K562 (cell line): ENCODE measurements at regions not wholly inside any gene's neighbourhood (a gene's known extent, or its start where the extent isn't known, plus 50 kb on each side); places are given as distances from the start of the nearest gene placed in this dataset.
"Not testable (repeated sequence)": the region's sequence is repeated elsewhere in the genome, so short reads cannot be mapped to it uniquely, and the experiment has no call there.

ENCODE experiments used
- C11orf30 ChIP-seq: fragments of 450-650 bp; IDR thresholded peaks from 2 replicates; pipeline ENCODE4 v1.6.1; 2016; ENCODE audit warnings: low read depth, mild to moderate bottlenecking
- FOXK2 ChIP-seq, 2 experiments: fragments of 450-650 bp; IDR thresholded peaks in 1 of 2; conservative IDR thresholded peaks in 1 of 2; 2 replicates each; pipeline ENCODE4 v1.6.1; 2016; ENCODE audit warnings: low read depth in 2 of 2, mild to moderate bottlenecking in 1 of 2
- FOXP4 ChIP-seq: sonication (generic); formaldehyde crosslinking; IDR thresholded peaks from 2 replicates; pipeline ENCODE4 v1.8.0; 2022; ENCODE audit warnings: mild to moderate bottlenecking, missing genetic modification reagents, borderline replicate concordance
- GATA2 ChIP-seq: sonication (generic); formaldehyde crosslinking; IDR thresholded peaks from 2 replicates; pipeline ENCODE4 v1.4.0; 2020; ENCODE audit warnings: mild to moderate bottlenecking, missing genetic modification reagents
- KDM5B ChIP-seq: fragments of 200-600 bp; sonication (generic); IDR thresholded peaks from 2 replicates; pipeline ENCODE4 v1.6.1; 2012; ENCODE audit warnings: low read depth, mild to moderate bottlenecking, moderate library complexity, low read length, control low read depth, inconsistent platforms; ENCODE audit not compliant: insufficient replicate concordance
- NRF1 ChIP-seq, 2 experiments: fragments of 450-650 bp; IDR thresholded peaks in 1 of 2; conservative IDR thresholded peaks in 1 of 2; 2 replicates each; pipeline ENCODE4 v1.6.1; 2014; ENCODE audit warnings: mild to moderate bottlenecking in 2 of 2
- PHF8 ChIP-seq: fragments of 200-600 bp; sonication (generic); IDR thresholded peaks from 2 replicates; pipeline ENCODE4 v1.6.1; 2012; ENCODE audit warnings: mixed run types, mild to moderate bottlenecking, inconsistent platforms, low read length, moderate library complexity, borderline replicate concordance
- ZBTB40 ChIP-seq, 2 experiments: fragments of 450-650 bp in 1 of 2; sonication (generic) in 1 of 2; formaldehyde crosslinking in 1 of 2; IDR thresholded peaks; 2 replicates each; pipeline versions ENCODE4 v1.7.1 to v1.9.0; 2016 to 2022; ENCODE audit warnings: inconsistent platforms in 1 of 2, mild to moderate bottlenecking in 1 of 2, missing genetic modification reagents in 1 of 2
- ZNF239 ChIP-seq: fragments of 250-450 bp; sonication (Bioruptor Pico); IDR thresholded peaks from 2 replicates; pipeline ENCODE4 v1.4.0; 2020; ENCODE audit warnings: mild to moderate bottlenecking
- ZNF639 ChIP-seq, 2 experiments: fragments of 200-800 bp in 1 of 2; sonication (Bioruptor generic) in 1 of 2; sonication (generic) in 1 of 2; formaldehyde crosslinking in 1 of 2; IDR thresholded peaks in 1 of 2; conservative IDR thresholded peaks in 1 of 2; 2 replicates each; pipeline versions ENCODE4 v1.5.0 to v1.6.1; 2016 to 2020; ENCODE audit warnings: missing compliant biosample characterization in 1 of 2, missing genetic modification characterization in 1 of 2, missing genetic modification reagents in 1 of 2

DNA sequence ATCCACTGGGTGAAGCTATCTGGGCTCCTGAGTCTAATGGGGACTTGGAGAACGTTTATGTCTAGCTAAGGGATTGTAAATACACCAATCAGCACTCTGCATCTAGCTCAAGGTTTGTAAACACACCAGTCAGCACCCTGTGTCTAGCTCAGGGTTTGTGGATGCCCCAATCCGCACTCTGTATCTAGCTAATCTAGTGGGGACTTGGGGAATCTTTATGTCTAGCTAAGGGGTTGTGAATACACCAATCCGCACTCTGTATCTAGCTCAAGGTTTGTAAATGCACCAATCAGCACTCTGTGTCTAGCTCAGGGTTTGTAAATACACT, 451.7 kb upstream of the DCN start (continued):
- TF ChIP-seq KDM5B = peak; percentile 3
- TF ChIP-seq NRF1 (conservative IDR thresholded peaks at IDR 0.05 in 1 of 2, IDR thresholded peaks at IDR 0.05 in 1 of 2) = peak in 1 of 2 experiments; percentile 58
- TF ChIP-seq ZNF639 (CRISPR knock-in tag; conservative IDR thresholded peaks at IDR 0.05 in 1 of 2, IDR thresholded peaks at IDR 0.05 in 1 of 2) = 0 out of 4 replicates have a peak, but pooled peaks of 1 of the 2 experiments have one; percentile 0
- peak; percentile 28; the same call in 1 of the 2 replicates for TF ChIP-seq GATA2
- 0 out of 2 replicates have a peak, but pooled peaks have one; percentile 4 for TF ChIP-seq ZBTB40 (IDR thresholded peaks at IDR 0.05)
- not testable (repeated sequence) for TF ChIP-seq ZBTB40 (CRISPR knock-in tag; IDR thresholded peaks at IDR 0.05)
- peak in 1 of 2 experiments; percentile 81; a peak in 2 of 4 replicates for TF ChIP-seq FOXK2 (conservative IDR thresholded peaks at IDR 0.05 in 1 of 2, IDR thresholded peaks at IDR 0.05 in 1 of 2; ENCODE audit: low read depth in 2 of 2)
- TF ChIP-seq C11orf30 = peak; percentile 87
- TF ChIP-seq ZNF239 = 0 out of 2 replicates have a peak, but pooled peaks have one; percentile 4
- peak; percentile 10; the same call in 1 of the 2 replicates for TF ChIP-seq PHF8
- 0 out of 2 replicates have a peak, but pooled peaks have one; percentile 2 for TF ChIP-seq FOXP4 (CRISPR knock-in tag)
